ENCODE measurements at regions not wholly inside any gene's neighbourhood (a gene's known extent, or its start where the extent isn't known, plus 50 kb on each side); places are given as distances from the start of the nearest gene placed in this dataset.
"Not testable (repeated sequence)": the region's sequence is repeated elsewhere in the genome, so short reads cannot be mapped to it uniquely, and the experiment has no call there.

DNA sequence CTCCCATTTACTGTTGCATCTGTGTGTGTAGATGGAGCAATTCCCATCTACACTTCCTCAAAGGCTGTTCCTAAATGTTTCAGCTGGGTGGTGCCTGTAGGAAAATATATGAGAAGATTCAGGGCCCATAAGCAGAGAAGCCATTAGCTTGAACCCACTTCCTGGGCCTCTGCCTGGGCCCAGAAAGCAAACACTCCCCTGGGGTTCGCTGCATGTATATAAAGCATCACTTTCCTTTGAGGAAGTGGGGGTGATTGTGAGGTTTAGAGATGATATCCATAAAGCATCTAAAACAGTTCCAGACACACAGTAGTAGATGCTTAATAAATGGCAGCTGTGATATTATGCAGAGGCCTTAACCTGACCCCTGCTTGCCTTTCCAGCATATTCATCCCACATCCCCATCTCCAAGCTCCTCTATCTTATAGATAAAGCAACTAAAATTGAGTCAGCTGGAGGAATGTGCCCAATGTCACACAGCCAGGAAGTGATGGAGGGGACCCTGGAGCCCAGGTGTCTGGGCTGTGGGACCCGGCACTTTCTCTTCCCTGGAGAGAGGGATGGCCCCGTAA lies 280.0 kb upstream of the CRY1 start:
- DNase-seq (ENCODE audit: low spot score), result no peak

DNA sequence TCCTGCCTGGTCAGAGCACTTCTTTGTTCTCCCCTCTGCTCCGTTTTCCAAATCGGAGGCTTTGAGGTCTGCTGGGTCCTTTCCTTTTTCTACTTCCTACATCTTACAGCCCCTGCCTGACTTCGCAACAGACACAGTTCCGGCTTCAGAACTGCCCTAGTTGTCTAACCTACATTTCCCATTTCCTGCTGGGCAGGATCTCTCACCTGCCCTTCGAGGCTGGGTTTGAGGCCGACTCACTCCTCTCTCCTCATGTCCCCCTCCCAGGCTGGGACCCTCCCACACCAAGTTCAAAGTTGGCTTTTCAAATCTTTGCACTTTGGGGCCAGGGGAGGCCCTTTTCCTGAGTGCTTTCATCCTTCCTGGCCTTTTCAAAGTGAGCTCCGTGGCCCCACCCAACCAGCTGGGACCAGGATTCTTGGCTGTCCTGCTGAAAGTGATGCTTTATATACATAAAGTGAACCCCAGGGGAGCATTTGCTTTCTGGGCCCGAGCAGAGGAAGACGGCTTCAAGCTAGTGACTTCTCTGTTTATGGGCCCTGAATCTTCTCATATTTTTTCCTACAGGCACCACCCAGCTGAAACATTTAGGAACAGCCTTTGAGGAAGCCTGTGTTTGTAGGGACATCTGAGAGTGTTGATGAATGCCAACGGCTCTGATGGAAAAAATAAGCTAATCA lies 281.0 kb upstream of the CRY1 start:
- no peak for DNase-seq (ENCODE audit: low spot score)

- no peak for DNase-seq (ENCODE audit: low spot score)
Measured at GRCh38 chr12:107375231-107375630, 281.9 kb upstream of the CRY1 start.

DNA sequence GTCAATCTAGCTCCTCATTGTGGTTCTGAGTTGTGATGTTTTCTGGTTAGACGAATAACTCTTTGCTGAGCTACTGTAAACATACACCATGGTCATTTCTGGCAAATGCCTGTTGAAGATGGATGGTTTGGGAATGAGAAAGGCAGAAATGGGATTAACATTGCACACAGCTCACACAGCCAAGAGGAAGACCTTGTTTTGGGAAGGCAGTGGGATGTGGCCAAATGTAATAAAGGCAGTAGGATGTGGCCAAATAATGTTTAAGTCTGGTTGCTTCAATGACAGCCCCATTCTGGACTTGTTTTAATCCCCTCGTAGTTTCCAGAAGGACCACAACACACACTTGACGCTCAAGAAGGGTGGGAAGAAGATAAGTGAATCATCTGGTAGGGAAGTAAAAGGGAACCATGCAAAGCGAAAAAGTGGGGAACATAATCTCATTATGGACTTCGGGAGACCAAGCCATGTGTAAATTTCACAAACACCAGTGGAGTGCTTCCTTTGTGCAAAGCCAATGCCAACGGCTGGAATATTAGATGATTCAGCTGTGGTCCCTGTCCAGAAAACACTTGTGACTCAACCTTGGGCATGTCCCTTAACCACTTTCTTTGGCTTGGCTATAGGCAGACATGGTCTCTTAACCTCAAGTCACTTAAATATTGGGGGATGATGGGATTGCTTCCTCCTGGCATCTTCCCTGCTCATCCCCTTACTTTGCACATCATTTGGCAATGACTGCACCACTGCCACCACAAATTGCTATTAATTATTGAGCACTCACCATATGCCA lies 284.4 kb upstream of the CRY1 start:
- no peak for DNase-seq (ENCODE audit: low spot score)

DNA sequence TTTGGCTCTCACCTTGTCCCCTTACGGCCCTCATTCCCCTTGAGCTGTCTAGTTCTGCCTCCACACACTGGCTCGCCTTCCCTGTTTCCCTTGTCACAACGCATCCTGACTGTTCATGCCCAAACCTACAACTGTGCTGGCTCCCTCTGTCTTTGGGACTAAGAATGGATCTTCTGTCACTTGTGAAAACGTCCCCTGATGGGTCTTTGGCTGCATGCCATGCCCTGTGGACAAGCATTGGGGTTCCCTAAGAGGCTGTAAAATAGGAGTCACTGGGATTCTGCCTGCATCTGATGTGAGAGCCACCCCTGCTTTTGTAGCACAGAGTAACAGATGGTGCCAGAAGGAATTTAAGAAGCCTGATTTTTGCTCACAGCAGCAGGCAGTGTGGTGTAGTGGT lies 285.3 kb upstream of the CRY1 start:
- DNase-seq (ENCODE audit: low spot score), result no peak

DNA sequence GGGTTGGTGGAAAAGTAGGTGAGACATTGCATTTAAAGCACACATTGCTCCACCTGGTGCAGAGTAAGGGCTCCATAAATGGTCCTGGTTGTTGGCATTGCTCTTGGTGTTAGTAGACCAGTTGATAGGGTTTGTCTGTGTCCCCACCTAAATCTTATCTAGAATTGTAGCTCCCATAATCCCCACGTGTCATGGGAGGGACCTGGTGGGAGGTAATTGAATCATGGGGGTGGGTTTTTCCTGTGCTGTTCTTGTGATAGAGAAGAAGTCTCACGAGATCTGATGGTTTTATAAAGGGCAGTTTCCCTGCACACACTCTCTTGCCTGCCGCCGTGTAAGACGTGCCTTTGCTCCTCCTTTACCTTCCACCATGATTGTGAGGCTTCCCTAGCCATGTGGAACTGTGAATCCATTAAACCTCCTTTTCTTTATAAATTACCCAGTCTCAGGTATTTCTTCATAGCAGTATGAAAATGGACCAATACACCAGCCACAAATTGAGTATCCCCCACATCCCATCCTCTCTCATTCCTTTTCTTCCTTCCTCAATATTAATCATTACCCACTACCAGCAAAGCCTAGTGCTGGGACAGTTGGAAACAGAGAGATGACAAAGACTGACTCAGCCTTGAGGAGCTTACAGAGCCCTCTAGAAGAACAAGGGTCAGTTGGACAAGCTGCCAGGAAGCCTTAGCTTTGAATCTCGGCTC lies 285.9 kb upstream of the CRY1 start:
- not testable (repeated sequence) for DNase-seq (ENCODE audit: low spot score)

DNA sequence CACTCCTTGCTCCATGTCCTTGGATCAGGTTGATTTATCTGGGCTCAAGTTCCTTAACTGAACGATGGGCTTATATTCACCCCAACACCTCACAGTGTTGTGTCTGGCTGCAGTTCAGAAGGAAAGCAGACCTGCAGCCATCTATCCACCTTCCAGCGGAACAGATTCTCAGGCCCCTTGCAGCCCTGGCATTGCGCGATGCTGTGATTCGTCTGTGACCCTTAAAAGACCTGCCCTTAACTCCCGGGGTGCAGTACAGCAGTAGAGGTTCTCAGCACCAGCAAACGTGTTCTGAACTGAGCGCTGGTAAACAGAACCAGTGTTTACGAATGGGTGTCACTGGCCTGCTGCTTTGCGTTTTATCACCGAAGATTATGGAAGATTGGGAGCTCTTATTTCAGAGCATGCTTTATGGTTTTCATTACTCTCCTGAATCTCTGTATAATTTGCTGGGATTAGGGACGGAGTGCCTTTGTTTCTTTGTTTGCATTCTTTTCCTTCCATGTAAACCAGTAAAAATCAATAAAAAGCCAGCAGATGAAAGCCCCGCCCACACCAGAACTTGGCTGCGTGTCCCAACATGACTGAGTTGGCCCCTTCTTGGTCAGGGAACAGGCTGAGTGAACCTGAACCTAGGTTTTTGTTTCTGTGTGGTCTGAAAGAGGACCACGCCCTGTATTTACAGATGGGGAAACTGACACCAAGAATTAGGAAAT lies 286.7 kb upstream of the CRY1 start:
- DNase-seq (ENCODE audit: low spot score), result no peak

GRCh38 chr12:107384645-107385044 lies 291.3 kb upstream of the CRY1 start:
- DNase-seq (ENCODE audit: low spot score), result no peak

DNA sequence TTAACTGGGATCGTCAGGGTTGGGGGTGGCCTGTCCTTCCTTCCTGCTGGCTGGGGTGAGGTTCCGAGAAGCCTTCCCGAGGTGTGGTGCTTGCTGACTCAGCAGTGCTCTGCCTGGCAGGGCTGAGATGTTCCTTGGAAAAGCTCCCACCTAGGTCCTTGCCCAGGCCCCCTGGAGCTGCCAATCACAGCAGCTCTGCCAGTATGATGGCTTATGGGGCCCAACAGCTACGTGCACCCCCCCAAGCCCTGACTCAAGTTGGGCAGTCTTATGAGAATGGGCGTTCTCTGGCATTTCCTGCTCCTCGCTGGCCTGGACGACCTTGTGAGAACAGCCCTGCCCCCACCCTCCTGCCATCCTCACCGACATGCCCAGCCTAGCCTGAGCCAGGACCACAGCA lies 292.2 kb upstream of the CRY1 start:
- DNase-seq (ENCODE audit: low spot score), result no peak

GRCh38 chr12:107386569-107386968 lies 293.2 kb upstream of the CRY1 start:
- DNase-seq (ENCODE audit: low spot score), result no peak

DNA sequence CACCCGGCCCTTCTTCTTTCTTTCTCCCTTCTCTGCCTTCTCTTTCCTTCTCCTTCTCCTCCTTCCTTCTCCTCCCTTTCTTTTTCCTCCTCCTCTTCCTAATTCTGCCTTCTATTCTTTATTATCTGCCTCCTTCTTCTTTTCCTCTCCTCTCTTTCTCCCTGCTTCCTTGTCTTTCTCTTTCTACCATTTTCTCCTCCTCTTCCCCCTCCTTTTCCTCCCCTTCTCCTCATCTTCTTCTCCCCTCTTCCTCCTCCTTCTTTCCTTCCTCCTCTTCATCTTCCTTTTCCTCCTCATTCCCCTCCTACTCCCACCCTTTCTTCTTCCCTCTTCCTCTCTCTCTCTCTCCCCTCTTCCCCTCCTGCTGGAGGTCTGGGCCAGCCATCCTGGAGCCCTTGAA lies 294.9 kb upstream of the CRY1 start:
- DNase-seq (ENCODE audit: low spot score), result no peak

- DNase-seq (ENCODE audit: low spot score), result no peak
Measured at GRCh38 chr12:107390414-107390813, 295.2 kb upstream of the PWP1 start.

- no peak for DNase-seq (ENCODE audit: low spot score)
Measured at GRCh38 chr12:107393043-107393717, 292.4 kb upstream of the PWP1 start.

- DNase-seq (ENCODE audit: low spot score), result no peak
Measured at GRCh38 chr12:107394693-107395092, 290.9 kb upstream of the PWP1 start.

- no peak for DNase-seq (ENCODE audit: low spot score)
Measured at GRCh38 chr12:107395817-107396216, 289.8 kb upstream of the PWP1 start.

DNA sequence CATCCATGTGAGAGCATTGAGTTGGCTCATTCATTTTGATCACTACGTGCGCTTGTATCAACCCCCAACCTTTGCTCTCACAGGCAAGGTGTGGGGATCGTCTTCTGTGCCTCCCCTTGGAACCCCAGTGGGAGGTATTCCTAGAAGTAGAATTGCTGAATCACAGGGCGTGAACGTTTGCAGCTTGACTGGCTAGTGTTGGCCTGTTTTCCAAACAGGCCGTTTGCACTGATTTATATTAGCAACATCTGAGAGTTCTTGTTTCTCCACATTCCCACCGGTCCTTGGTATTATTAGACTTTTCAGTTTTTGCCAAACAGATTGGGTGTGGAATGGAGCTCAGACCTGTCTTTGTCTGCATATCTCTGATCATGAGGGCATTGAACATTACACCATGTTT lies 288.6 kb upstream of the PWP1 start:
- DNase-seq (ENCODE audit: low spot score), result no peak

DNA sequence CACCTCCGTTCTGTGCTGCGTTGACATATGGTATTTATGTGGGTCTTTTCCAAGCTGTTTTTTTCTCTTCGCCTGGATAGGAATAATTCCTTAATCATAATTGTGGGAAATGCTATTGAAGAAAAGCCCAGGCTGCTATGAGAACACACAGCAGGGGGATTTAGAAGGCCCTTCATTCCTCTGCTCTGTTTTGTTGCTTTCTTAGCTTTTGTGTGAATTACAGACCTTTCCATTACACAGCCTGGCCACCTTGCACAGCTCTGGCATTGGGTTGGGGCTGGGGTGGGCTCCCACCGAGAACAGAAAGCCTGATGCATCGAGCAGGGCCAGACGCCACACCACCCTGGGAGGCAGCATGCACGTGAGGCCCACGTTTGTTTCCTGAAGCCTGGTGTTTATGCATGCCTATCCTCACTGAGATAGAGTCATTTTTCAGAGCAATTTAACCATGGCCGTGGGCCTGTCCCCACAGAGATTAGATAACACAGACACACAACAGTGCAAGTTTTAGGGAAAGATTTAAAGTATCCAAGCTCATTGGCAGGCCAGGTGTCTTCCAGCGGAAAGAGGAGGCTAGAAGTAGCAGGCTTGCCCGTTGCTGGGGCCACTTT lies 287.6 kb upstream of the PWP1 start:
- no peak for DNase-seq (ENCODE audit: low spot score)

DNA sequence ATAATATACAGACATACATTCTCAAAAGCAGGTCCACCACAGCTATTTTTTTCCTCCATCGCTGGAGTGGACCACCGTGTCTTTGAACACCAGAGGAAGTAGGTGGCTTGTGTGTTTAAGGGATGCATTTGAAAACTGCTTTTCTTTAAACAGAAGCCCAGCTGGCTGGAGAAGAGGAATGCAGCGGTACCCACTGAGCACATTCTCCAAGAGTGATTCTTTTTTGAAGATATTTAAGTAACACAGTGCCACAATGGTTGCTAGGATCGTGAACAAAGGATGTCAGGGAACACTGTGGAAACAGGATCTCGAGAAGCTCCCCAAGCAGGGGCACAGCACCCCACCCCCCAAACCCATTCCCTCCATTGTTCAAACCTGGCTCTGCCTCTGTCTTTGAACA lies 286.6 kb upstream of the PWP1 start:
- no peak for DNase-seq (ENCODE audit: low spot score)

DNA sequence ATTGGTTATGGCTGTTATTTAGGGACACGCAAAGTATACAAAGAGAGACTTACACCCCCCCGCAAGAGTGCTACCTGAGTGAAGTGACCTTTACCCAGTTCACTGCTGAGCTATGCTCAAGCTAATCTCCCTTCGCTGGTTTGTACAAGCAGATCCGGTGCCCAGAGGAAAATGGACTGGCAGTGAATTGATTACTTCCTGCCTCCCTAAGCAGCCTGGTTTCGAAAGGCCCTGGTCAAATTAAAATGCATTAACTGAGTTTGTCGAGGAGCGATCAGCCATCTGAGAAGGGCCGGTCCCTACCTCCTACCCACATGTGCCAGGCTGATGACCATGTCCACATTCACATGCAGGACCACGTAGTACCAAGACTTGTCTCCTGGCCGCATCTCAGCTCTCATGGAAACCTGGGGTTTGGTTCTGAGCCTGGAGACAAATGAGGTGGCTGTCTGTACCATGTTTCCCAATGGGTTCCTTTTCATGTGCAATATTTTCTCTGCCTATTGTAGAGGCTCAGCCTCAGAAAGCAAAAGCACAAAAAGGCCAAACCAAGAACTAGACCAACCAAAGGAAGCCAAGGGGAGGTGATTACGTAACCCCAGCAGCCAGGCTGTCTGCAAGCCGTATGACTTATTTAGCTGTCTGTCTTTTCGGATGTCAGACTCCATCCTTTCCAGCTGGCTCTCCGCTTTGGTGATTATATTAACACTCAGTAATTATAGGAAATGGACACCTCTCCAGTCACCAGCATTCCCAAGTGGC lies 284.7 kb upstream of the PWP1 start:
- DNase-seq (ENCODE audit: low spot score), result no peak

Data from NAMALWA (cell line).